ENCODE measurements at regions not wholly inside any gene's neighbourhood (a gene's known extent, or its start where the extent isn't known, plus 50 kb on each side); places are given as distances from the start of the nearest gene placed in this dataset.

- no peak for TF ChIP-seq CTCF (IDR thresholded peaks at IDR 0.05; ENCODE audit: borderline replicate concordance, extremely low read depth, low read length, poor library complexity, severe bottlenecking)
- no peak for TF ChIP-seq EZH2 (IDR thresholded peaks at IDR 0.05; ENCODE audit: borderline replicate concordance, low read depth, low read length, severe bottlenecking)
Measured at GRCh38 chr7:116142374-116142773, 68.0 kb upstream of the TES start.
